CD14-positive monocyte (primary cell): ENCODE measurements at regions not wholly inside any gene's neighbourhood (a gene's known extent, or its start where the extent isn't known, plus 50 kb on each side); places are given as distances from the start of the nearest gene placed in this dataset.

Experiments used
- DNase-seq, 3 donors: peaks; one replicate each; pipeline ENCODE4 v3.0.0-alpha.2; 2011 to 2022
- H2AFZ ChIP-seq: 2 replicates; pipeline ENCODE4 v1.6.0; 2012; ENCODE audit warnings: mild to moderate bottlenecking, low read depth, low read length, inconsistent platforms; ENCODE audit not compliant: insufficient read depth, poor library complexity, severe bottlenecking
- H3K27ac ChIP-seq, 2 donors: 1 replicate in 1 of 2; 2 replicates in 1 of 2; pipeline ENCODE4 v1.5.1; 2012 to 2013; ENCODE audit warnings: low read length in 2 of 2, control low read depth in 1 of 2, inconsistent platforms in 1 of 2, low read depth in 1 of 2, mild to moderate bottlenecking in 1 of 2
- H3K27me3 ChIP-seq, 2 donors: one replicate each; pipeline versions ENCODE4 v1.6.0 to v1.6.1; 2011 to 2013; ENCODE audit warnings: low read length in 2 of 2; ENCODE audit not compliant: control insufficient read depth in 2 of 2, insufficient read depth in 2 of 2
- H3K36me3 ChIP-seq, 2 donors: replicated peaks in 1 of 2; 1 replicate in 1 of 2; 2 replicates in 1 of 2; pipeline versions ENCODE4 v1.5.1 to v1.6.1; 2012 to 2013; ENCODE audit warnings: low read length in 2 of 2, control low read depth in 1 of 2, inconsistent platforms in 1 of 2, mild to moderate bottlenecking in 1 of 2; ENCODE audit not compliant: insufficient read depth in 2 of 2, control insufficient read depth in 1 of 2
- H3K4me1 ChIP-seq, 2 donors: 1 replicate in 1 of 2; 2 replicates in 1 of 2; pipeline versions ENCODE4 v1.5.1 to v1.6.1; 2012 to 2013; ENCODE audit warnings: low read length in 2 of 2, control low read depth in 1 of 2, inconsistent platforms in 1 of 2, mild to moderate bottlenecking in 1 of 2, moderate library complexity in 1 of 2; ENCODE audit not compliant: insufficient read depth in 2 of 2, control insufficient read depth in 1 of 2
- H3K4me2 ChIP-seq: replicated peaks from 2 replicates; pipeline ENCODE3; 2012; ENCODE audit warnings: low read length, moderate library complexity, mild to moderate bottlenecking; ENCODE audit not compliant: poor library complexity, severe bottlenecking; ENCODE audit errors: extremely low read depth
- H3K4me3 ChIP-seq, 3 experiments: fragments of 200-600 bp in 1 of 3; sonication (generic) in 1 of 3; replicated peaks in 1 of 3; 1 replicate in 2 of 3; 2 replicates in 1 of 3; pipeline ENCODE4 v1.5.1; 2011 to 2013; ENCODE audit warnings: low read length in 3 of 3, mild to moderate bottlenecking in 3 of 3, control low read depth in 2 of 3, low read depth in 2 of 3, inconsistent platforms in 1 of 3, moderate library complexity in 1 of 3
- H3K79me2 ChIP-seq: 2 replicates; pipeline ENCODE4 v1.6.0; 2012; ENCODE audit warnings: mild to moderate bottlenecking, control low read depth, inconsistent platforms, low read length, moderate library complexity; ENCODE audit not compliant: insufficient read depth
- H3K9ac ChIP-seq: 2 replicates; pipeline ENCODE4 v1.6.0; 2017; ENCODE audit warnings: low read length, mild to moderate bottlenecking; ENCODE audit not compliant: insufficient read depth, poor library complexity, severe bottlenecking
- H3K9me3 ChIP-seq, 2 donors: replicated peaks in 1 of 2; 1 replicate in 1 of 2; 2 replicates in 1 of 2; pipeline versions ENCODE4 v1.5.1 to v1.6.1; 2012 to 2013; ENCODE audit warnings: low read length in 2 of 2, control low read depth in 1 of 2; ENCODE audit not compliant: control insufficient read depth in 1 of 2, insufficient read depth in 1 of 2
- H4K20me1 ChIP-seq: 2 replicates; pipeline ENCODE4 v1.6.0; 2012; ENCODE audit warnings: mild to moderate bottlenecking, low read length, control low read depth, moderate library complexity; ENCODE audit not compliant: insufficient read depth
- H3K27ac Mint-ChIP-seq, 7 donors: one replicate each; pipeline ENCODE4 v1.8.0; 2020; ENCODE audit warnings: mild to moderate bottlenecking in 7 of 7, mixed read lengths in 7 of 7, moderate library complexity in 6 of 7, inconsistent platforms in 2 of 7
- H3K27me3 Mint-ChIP-seq, 3 donors: one replicate each; pipeline ENCODE4 v1.8.0; 2021 to 2022; ENCODE audit warnings: low read depth in 3 of 3, mild to moderate bottlenecking in 3 of 3, mixed read lengths in 3 of 3, moderate library complexity in 3 of 3, inconsistent platforms in 1 of 3
- H3K36me3 Mint-ChIP-seq, 2 donors: one replicate each; pipeline ENCODE4 v1.8.0; 2020; ENCODE audit warnings: mixed read lengths in 2 of 2, inconsistent platforms in 1 of 2, mild to moderate bottlenecking in 1 of 2
- H3K4me1 Mint-ChIP-seq: one replicate; pipeline ENCODE4 v1.8.0; 2020; ENCODE audit warnings: mild to moderate bottlenecking, mixed read lengths
- H3K4me3 Mint-ChIP-seq, 2 donors: one replicate each; pipeline ENCODE4 v1.8.0; 2020; ENCODE audit warnings: mild to moderate bottlenecking in 2 of 2, mixed read lengths in 2 of 2, moderate library complexity in 1 of 2
- H3K9me3 Mint-ChIP-seq, 7 donors: one replicate each; pipeline ENCODE4 v1.8.0; 2020 to 2022; ENCODE audit warnings: mixed read lengths in 7 of 7, mild to moderate bottlenecking in 6 of 7, moderate library complexity in 6 of 7, inconsistent platforms in 2 of 7
- CTCF ChIP-seq: fragments of 200-600 bp; IDR thresholded peaks from one replicate; pipeline ENCODE4 v1.8.0; 2022; ENCODE audit warnings: antibody characterized with exemption, mild to moderate bottlenecking
- WGBS: methylation state at CpG from one replicate; pipeline ENCODE4 v1.1.5; 2013; ENCODE audit warnings: missing lambda C conversion rate; ENCODE audit not compliant: insufficient coverage; 5-methylcytosine and 5-hydroxymethylcytosine counted together
- intact Hi-C, 2 donors: fragments of 100-400 bp; cut with micrococcal nuclease; formaldehyde crosslinking; loops; one replicate each; pipeline versions ENCODE4 v1.15.0 to v1.15.1; 2023

- H3K36me3 ChIP-seq: no peaks in the 10 kb centered on the region
- no peak overlapping the region for H3K27ac ChIP-seq
- Mint-ChIP-seq H3K27me3 (peaks cover 0 to 1% (median 0%) of the 10 kb centered on the region in 3 donors), H3K27ac (no peak overlapping the region), H3K4me3 (no peak overlapping the region), H3K9me3 (peaks cover 0 to 7% (median 4%) of the 10 kb centered on the region in 7 donors), H3K4me1 (no peaks in the 10 kb centered on the region), H3K36me3 (no peaks in the 10 kb centered on the region)
- no peaks in the 10 kb centered on the region for H4K20me1 ChIP-seq
- no peaks in the 10 kb centered on the region for H3K27me3 ChIP-seq
- H3K4me2 ChIP-seq: no peak overlapping the region
- TF ChIP-seq CTCF: no peak
- no peak for DNase-seq
- no peak overlapping the region for H3K9ac ChIP-seq
- no peaks in the 10 kb centered on the region for H3K9me3 ChIP-seq
- H2AFZ ChIP-seq: no peak overlapping the region
- no peaks in the 10 kb centered on the region for H3K79me2 ChIP-seq
- intact Hi-C loops: no loop called here
- no peak overlapping the region for H3K4me3 ChIP-seq
- WGBS: no CpG with 5 or more reads among the region's 1 CpG
- no peaks in the 10 kb centered on the region for H3K4me1 ChIP-seq
These were observed 828.9 kb upstream of the ZNF608 start for GRCh38 chr5:125575171-125575890.

- H3K9ac ChIP-seq: no peak overlapping the region
- no peaks in the 10 kb centered on the region for H3K4me1 ChIP-seq
- H3K27ac Mint-ChIP-seq: no peak overlapping the region
- no peak overlapping the region for H3K4me3 Mint-ChIP-seq
- no peak overlapping the region for H3K4me3 ChIP-seq
- H3K79me2 ChIP-seq: no peaks in the 10 kb centered on the region
- no peak overlapping the region for H3K4me2 ChIP-seq
- no peak for DNase-seq
- TF ChIP-seq CTCF: no peak
- WGBS: 52% methylated on average over 6 of the region's 7 CpGs
- H3K9me3 ChIP-seq: no peaks in the 10 kb centered on the region
- H3K27ac ChIP-seq: no peak overlapping the region
- no peak overlapping the region for H2AFZ ChIP-seq
- no peaks in the 10 kb centered on the region for H3K4me1 Mint-ChIP-seq
- no peaks in the 10 kb centered on the region for H3K27me3 ChIP-seq
- no peaks in the 10 kb centered on the region for H4K20me1 ChIP-seq
- intact Hi-C loops: no loop called here
- peaks cover 0 to 1% (median 0%) of the 10 kb centered on the region in 3 donors for H3K27me3 Mint-ChIP-seq
- no peaks in the 10 kb centered on the region for H3K36me3 Mint-ChIP-seq
- H3K9me3 Mint-ChIP-seq: peaks cover 0 to 8% (median 1%) of the 10 kb centered on the region in 7 donors
- no peaks in the 10 kb centered on the region for H3K36me3 ChIP-seq
These were observed 829.6 kb upstream of the ZNF608 start for GRCh38 chr5:125575891-125576505.
